ENCODE measurements at regions not wholly inside any gene's neighbourhood (a gene's known extent, or its start where the extent isn't known, plus 50 kb on each side); places are given as distances from the start of the nearest gene placed in this dataset.

GRCh38 chr2:189379287-189379630 is 62.0 kb upstream of the WDR75 start:
- TF ChIP-seq, protein P1, sequence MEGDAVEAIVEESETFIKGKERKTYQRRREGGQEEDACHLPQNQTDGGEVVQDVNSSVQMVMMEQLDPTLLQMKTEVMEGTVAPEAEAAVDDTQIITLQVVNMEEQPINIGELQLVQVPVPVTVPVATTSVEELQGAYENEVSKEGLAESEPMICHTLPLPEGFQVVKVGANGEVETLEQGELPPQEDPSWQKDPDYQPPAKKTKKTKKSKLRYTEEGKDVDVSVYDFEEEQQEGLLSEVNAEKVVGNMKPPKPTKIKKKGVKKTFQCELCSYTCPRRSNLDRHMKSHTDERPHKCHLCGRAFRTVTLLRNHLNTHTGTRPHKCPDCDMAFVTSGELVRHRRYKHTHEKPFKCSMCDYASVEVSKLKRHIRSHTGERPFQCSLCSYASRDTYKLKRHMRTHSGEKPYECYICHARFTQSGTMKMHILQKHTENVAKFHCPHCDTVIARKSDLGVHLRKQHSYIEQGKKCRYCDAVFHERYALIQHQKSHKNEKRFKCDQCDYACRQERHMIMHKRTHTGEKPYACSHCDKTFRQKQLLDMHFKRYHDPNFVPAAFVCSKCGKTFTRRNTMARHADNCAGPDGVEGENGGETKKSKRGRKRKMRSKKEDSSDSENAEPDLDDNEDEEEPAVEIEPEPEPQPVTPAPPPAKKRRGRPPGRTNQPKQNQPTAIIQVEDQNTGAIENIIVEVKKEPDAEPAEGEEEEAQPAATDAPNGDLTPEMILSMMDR (conservative IDR thresholded peaks at IDR 0.05), result no peak
- no peak for TF ChIP-seq EZH2 (IDR thresholded peaks at IDR 0.05; ENCODE audit: low read depth)

All from PC-9 (cell line).